Esophagus mucosa (tissue), 1 donor: ENCODE measurements at regions not wholly inside any gene's neighbourhood (a gene's known extent, or its start where the extent isn't known, plus 50 kb on each side); places are given as distances from the start of the nearest gene placed in this dataset.
"Not testable (repeated sequence)": the region's sequence is repeated elsewhere in the genome, so short reads cannot be mapped to it uniquely, and the experiment has no call there.

Experiments
- ATAC-seq: fragments of 200-7000 bp; cut with Tn5 transposase; one replicate; pipeline ENCODE4 v1.9.1; 2020
- donor health status: DM: yes; HTN: yes; CAD: no.

DNA sequence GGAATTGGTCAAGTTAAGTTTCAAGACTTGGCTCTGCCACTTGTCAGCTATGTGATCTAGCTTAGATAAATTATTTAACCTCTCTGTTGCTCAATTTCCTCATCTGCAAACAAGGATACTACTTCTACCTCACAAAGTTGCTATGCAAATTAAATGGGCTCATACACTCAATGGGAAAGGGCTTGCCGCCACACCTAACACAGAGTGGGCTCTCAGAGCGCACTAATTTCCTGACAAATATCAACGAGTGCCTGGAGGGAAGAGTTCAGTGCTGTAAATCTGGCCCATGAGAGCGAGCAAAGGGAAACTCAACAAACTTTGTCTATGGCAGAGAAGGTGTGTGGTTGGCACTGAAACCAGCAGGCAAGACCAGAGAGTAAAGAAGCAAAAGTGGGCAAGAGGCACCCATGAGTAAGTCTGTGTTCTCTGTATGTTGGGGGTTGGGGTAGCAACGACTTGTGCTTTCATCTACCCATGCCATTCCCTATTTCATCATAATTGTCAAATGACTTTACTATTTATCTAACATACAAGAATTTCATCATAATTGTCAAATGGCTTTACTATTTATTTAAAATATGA, 60.7 kb upstream of the PHF21A start:
- no peak for ATAC-seq

DNA sequence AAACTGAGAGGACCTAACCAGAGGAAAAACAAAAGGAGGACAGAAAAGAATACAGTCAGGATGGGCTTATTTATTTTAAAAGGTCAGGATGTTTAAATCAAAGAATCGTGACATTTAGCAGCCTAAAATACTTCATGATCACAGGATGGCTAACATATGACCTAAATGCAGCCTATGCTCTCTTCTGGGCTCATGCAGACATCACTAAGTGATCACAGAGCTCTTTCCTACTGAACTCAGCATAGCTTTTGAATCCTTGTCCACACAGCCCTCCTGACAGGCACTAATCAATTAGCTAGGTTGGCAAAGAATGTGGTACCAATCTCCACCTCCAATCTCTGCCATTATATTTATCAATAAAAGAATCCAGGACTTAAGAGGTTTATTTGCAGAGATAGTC, 60.1 kb upstream of the PHF21A start:
- ATAC-seq: no peak

DNA sequence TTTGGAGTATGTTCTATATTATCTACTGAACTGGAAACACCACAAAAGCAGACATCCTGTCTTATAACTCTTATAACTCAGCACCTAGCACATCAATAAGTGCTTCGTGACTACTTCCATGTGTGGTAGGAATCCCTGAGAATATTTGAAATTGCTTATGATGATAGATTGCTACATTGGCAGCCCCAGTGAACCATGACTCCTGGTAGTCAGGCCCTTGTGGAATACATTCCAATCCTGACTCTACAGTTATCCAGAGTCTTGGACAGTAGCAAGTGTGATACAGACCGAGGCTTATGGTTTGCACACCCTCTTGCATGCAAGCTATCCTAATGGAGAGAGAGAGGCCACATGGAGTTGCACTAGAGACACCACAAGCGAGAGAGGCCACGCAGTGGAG, 59.5 kb upstream of the PHF21A start:
- ATAC-seq: no peak

DNA sequence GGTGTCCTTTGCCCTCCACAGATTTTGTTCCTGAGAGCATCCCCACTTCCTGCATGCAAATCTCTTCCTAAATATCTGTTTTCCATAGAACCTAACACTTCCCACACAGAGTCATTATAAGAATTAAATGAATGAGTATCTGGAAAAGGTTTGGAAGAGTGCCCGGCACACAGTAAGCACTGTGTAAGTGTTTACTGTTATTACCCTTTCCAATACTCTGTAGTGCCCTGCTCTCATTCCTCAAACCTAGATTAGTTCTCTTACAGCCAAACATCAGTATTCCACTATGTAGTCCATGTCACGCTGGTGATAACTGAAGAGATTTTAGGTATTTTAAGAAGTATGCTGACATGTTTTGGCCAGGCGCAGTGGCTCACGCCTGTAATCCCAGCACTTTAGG, 57.3 kb upstream of the PHF21A start:
- ATAC-seq: no peak

DNA sequence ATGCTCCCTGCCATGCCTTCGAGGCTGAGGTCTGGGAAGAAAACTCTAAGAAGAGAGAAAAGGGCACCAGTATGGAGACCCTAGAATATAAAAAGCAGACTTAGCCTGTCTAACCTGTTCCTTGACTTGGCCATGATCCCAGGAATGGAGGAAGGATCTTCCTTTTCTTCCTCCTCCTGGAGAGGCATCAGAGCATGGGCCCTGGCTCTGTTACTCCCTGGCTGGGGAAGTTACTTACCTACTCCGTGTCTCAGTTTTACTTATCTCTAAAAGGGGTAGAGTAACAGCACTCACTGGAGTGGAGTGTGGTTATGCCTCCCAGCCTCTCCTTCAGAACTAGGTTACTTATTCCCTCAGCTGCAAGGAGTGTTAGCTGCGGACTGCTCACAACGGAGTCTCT, 55.2 kb upstream of the PHF21A start:
- ATAC-seq: no peak

DNA sequence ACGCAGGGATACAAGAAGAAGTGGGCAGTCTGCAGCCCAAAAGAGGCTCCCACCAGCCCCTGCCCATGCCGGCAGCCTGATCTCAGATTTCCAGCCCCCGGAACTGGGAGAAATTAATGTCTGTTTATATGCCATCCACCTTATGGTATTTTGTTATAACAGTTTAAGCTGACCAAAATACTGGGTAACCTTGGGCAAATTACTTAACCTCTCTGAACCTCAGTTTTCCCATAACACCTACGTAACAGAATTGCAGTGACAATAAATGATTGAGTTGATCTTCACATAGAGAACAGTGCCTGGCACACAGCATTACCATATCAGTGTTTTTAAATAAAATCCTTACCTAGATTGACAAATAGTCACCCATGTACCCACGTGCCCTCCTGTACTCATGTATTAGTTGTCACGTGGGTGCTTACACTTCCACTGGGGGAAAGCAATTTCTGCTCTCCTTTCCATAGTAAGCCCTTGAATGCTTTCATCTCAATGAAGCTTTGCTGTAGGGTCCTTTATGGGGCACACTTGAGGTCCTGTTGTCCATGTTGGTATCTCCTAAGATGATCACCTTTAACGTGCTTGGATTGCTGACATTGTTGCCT, 54.2 kb upstream of the PHF21A start:
- no peak for ATAC-seq

DNA sequence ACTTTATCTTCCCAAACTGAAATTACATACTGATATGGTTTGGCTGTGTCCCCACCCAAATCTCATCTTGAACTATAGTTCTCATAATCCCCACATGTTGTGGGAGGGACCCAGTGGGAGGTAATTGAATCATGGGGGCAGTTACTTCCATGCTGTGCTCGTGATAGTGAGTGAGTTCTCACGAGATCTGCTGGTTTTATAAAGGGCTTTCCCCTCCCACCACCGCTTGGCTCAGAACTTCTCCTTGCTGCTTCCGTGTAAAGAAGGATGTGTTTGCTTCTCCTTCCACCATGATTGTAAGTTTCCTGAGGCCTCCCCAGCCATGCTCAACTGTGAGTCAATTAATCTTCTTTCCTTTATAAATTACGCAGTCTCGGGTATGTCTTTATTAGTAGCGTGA, 50.4 kb upstream of the PHF21A start:
- not testable (repeated sequence) for ATAC-seq
